HEK293 (cell line): ENCODE measurements at regions not wholly inside any gene's neighbourhood (a gene's known extent, or its start where the extent isn't known, plus 50 kb on each side); places are given as distances from the start of the nearest gene placed in this dataset.
"Not testable (repeated sequence)": the region's sequence is repeated elsewhere in the genome, so short reads cannot be mapped to it uniquely, and the experiment has no call there.

Source experiments
- KLF16 ChIP-seq: fragments of 450-650 bp; formaldehyde crosslinking; IDR thresholded peaks from 2 replicates; pipeline ENCODE4 v1.5.1; 2017; ENCODE audit warnings: missing biosample characterization, missing genetic modification characterization
- SCRT1 ChIP-seq: fragments of 450-650 bp; formaldehyde crosslinking; IDR thresholded peaks from 2 replicates; pipeline ENCODE4 v1.5.1; 2016; ENCODE audit warnings: missing biosample characterization, missing genetic modification characterization, borderline replicate concordance
- SCRT2 ChIP-seq: fragments of 450-650 bp; formaldehyde crosslinking; IDR thresholded peaks from 2 replicates; pipeline ENCODE4 v1.5.1; 2016; ENCODE audit warnings: missing biosample characterization, missing genetic modification characterization
- ZBTB21 ChIP-seq: fragments of 450-650 bp; formaldehyde crosslinking; IDR thresholded peaks from 2 replicates; pipeline ENCODE4 v1.5.1; 2017; ENCODE audit warnings: missing biosample characterization, missing genetic modification characterization
- ZNF19 ChIP-seq: fragments of 450-650 bp; formaldehyde crosslinking; IDR thresholded peaks from 2 replicates; pipeline ENCODE4; 2016; ENCODE audit warnings: missing biosample characterization, missing genetic modification characterization, low read depth
- ZNF558 ChIP-seq: fragments of 450-650 bp; formaldehyde crosslinking; IDR thresholded peaks from 2 replicates; pipeline ENCODE4 v1.5.1; 2016; ENCODE audit warnings: missing biosample characterization, missing genetic modification characterization
- ZNF561 ChIP-seq: fragments of 450-650 bp; IDR thresholded peaks from 2 replicates; pipeline ENCODE4 v1.5.1; 2018; ENCODE audit warnings: missing biosample characterization, missing genetic modification characterization, borderline replicate concordance
- ZNF701 ChIP-seq: fragments of 450-650 bp; formaldehyde crosslinking; IDR thresholded peaks from 2 replicates; pipeline ENCODE4 v1.5.1; 2016; ENCODE audit warnings: missing biosample characterization, missing genetic modification characterization
- ZXDB ChIP-seq: fragments of 450-650 bp; formaldehyde crosslinking; IDR thresholded peaks from 2 replicates; pipeline ENCODE4 v1.5.1; 2016; ENCODE audit warnings: missing biosample characterization, missing genetic modification characterization
- TF ChIP-seq, protein P1 (sequence below): fragments of 450-650 bp; formaldehyde crosslinking; IDR thresholded peaks from 2 replicates; pipeline ENCODE4 v1.5.1; 2016; ENCODE audit warnings: missing biosample characterization, missing genetic modification characterization
- TF ChIP-seq, protein P2 (sequence below): fragments of 450-650 bp; formaldehyde crosslinking; IDR thresholded peaks from 2 replicates; pipeline ENCODE4 v1.5.1; 2017; ENCODE audit warnings: missing biosample characterization, missing genetic modification characterization

DNA sequence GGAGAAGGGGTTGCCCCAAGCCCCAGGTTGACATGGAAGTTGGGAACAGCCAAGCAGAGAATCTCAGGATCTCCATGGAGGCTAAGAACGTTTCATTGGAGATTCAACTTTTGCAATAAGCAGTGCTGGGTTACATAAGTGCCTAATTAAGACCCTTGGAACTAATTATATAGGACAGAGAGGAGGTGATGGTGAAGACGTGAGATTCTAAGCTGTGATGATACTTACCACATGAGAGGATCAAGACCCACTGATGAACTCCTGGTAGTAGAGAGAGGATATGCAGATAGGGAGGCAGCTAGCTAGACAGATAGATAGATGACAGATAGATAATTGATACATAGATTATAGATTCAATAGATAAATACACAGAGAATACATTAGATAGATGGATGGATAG is 278.5 kb downstream of the SHOX start:
- TF ChIP-seq, protein P1, sequence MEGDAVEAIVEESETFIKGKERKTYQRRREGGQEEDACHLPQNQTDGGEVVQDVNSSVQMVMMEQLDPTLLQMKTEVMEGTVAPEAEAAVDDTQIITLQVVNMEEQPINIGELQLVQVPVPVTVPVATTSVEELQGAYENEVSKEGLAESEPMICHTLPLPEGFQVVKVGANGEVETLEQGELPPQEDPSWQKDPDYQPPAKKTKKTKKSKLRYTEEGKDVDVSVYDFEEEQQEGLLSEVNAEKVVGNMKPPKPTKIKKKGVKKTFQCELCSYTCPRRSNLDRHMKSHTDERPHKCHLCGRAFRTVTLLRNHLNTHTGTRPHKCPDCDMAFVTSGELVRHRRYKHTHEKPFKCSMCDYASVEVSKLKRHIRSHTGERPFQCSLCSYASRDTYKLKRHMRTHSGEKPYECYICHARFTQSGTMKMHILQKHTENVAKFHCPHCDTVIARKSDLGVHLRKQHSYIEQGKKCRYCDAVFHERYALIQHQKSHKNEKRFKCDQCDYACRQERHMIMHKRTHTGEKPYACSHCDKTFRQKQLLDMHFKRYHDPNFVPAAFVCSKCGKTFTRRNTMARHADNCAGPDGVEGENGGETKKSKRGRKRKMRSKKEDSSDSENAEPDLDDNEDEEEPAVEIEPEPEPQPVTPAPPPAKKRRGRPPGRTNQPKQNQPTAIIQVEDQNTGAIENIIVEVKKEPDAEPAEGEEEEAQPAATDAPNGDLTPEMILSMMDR (tag by site-specific recombination) = not testable (repeated sequence)
- not testable (repeated sequence) for TF ChIP-seq ZNF701 (tag by site-specific recombination); ZBTB21; SCRT2 (tag by site-specific recombination); ZNF558 (tag by site-specific recombination); ZNF19; SCRT1 (tag by site-specific recombination); KLF16 (tag by site-specific recombination); ZXDB; ZNF561 (tag by site-specific recombination)
- TF ChIP-seq, protein P2, sequence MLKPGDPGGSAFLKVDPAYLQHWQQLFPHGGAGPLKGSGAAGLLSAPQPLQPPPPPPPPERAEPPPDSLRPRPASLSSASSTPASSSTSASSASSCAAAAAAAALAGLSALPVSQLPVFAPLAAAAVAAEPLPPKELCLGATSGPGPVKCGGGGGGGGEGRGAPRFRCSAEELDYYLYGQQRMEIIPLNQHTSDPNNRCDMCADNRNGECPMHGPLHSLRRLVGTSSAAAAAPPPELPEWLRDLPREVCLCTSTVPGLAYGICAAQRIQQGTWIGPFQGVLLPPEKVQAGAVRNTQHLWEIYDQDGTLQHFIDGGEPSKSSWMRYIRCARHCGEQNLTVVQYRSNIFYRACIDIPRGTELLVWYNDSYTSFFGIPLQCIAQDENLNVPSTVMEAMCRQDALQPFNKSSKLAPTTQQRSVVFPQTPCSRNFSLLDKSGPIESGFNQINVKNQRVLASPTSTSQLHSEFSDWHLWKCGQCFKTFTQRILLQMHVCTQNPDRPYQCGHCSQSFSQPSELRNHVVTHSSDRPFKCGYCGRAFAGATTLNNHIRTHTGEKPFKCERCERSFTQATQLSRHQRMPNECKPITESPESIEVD = not testable (repeated sequence)
